Osteocyte (in vitro differentiated cells): ENCODE measurements at regions not wholly inside any gene's neighbourhood (a gene's known extent, or its start where the extent isn't known, plus 50 kb on each side); places are given as distances from the start of the nearest gene placed in this dataset.

ENCODE experiments used
- DNase-seq: peaks from one replicate; pipeline ENCODE4 v3.0.0; 2021; ENCODE audit warnings: mixed read lengths; ENCODE audit not compliant: unreplicated experiment; ENCODE audit errors: extremely low spot score
- H3K27ac Mint-ChIP-seq: one replicate; pipeline ENCODE4 v1.8.0; 2021; ENCODE audit warnings: mild to moderate bottlenecking, mixed read lengths; ENCODE audit not compliant: unreplicated experiment
- H3K27me3 Mint-ChIP-seq: one replicate; pipeline ENCODE4 v1.8.0; 2021; ENCODE audit warnings: mixed read lengths; ENCODE audit not compliant: unreplicated experiment
- H3K36me3 Mint-ChIP-seq: one replicate; pipeline ENCODE4 v1.8.0; 2021; ENCODE audit warnings: mixed read lengths; ENCODE audit not compliant: unreplicated experiment
- H3K4me1 Mint-ChIP-seq: one replicate; pipeline ENCODE4 v1.8.0; 2021; ENCODE audit warnings: mixed read lengths; ENCODE audit not compliant: unreplicated experiment
- H3K4me3 Mint-ChIP-seq: one replicate; pipeline ENCODE4 v1.8.0; 2021; ENCODE audit warnings: mild to moderate bottlenecking, moderate library complexity, mixed read lengths; ENCODE audit not compliant: unreplicated experiment
- H3K9me3 Mint-ChIP-seq: one replicate; pipeline ENCODE4 v1.8.0; 2021; ENCODE audit warnings: mixed read lengths; ENCODE audit not compliant: unreplicated experiment
- TF ChIP-seq, protein P1 (sequence below): fragments of 200-600 bp; sonication (generic); IDR thresholded peaks from 2 replicates; pipeline ENCODE4 v1.5.0; 2021; ENCODE audit warnings: antibody characterized with exemption, mild to moderate bottlenecking, moderate library complexity

GRCh38 chr7:69510114-69510513 is 88.2 kb upstream of the AUTS2 start:
- Mint-ChIP-seq H3K4me1 (no peaks in the 10 kb centered on the region), H3K9me3 (no peaks in the 10 kb centered on the region), H3K4me3 (no peak overlapping the region), H3K27me3 (peaks cover 14% of the 10 kb centered on the region), H3K36me3 (no peaks in the 10 kb centered on the region), H3K27ac (no peak overlapping the region)
- TF ChIP-seq, protein P1, sequence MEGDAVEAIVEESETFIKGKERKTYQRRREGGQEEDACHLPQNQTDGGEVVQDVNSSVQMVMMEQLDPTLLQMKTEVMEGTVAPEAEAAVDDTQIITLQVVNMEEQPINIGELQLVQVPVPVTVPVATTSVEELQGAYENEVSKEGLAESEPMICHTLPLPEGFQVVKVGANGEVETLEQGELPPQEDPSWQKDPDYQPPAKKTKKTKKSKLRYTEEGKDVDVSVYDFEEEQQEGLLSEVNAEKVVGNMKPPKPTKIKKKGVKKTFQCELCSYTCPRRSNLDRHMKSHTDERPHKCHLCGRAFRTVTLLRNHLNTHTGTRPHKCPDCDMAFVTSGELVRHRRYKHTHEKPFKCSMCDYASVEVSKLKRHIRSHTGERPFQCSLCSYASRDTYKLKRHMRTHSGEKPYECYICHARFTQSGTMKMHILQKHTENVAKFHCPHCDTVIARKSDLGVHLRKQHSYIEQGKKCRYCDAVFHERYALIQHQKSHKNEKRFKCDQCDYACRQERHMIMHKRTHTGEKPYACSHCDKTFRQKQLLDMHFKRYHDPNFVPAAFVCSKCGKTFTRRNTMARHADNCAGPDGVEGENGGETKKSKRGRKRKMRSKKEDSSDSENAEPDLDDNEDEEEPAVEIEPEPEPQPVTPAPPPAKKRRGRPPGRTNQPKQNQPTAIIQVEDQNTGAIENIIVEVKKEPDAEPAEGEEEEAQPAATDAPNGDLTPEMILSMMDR = no peak
- DNase-seq = no peak

- no peaks in the 10 kb centered on the region for H3K36me3 Mint-ChIP-seq
- no peak overlapping the region for H3K27ac Mint-ChIP-seq
- H3K9me3 Mint-ChIP-seq = no peaks in the 10 kb centered on the region
- no peak overlapping the region for H3K4me3 Mint-ChIP-seq
- TF ChIP-seq, protein P1 = no peak
- H3K27me3 Mint-ChIP-seq = peaks cover 37% of the 10 kb centered on the region
- DNase-seq = no peak
- H3K4me1 Mint-ChIP-seq = no peaks in the 10 kb centered on the region
Observed at GRCh38 chr7:69515495-69516212, 82.6 kb upstream of the AUTS2 start.

- Mint-ChIP-seq H3K4me3 (no peak overlapping the region), H3K9me3 (no peaks in the 10 kb centered on the region), H3K36me3 (no peaks in the 10 kb centered on the region), H3K27ac (no peak overlapping the region), H3K27me3 (peaks cover 40% of the 10 kb centered on the region), H3K4me1 (no peaks in the 10 kb centered on the region)
- DNase-seq = no peak
- TF ChIP-seq, protein P1 = no peak
Observed at GRCh38 chr7:69516238-69516820, 81.9 kb upstream of the AUTS2 start.

GRCh38 chr7:69517985-69518704 is 80.1 kb upstream of the AUTS2 start:
- DNase-seq = no peak
- no peaks in the 10 kb centered on the region for H3K36me3 Mint-ChIP-seq
- TF ChIP-seq, protein P1 = no peak
- H3K4me1 Mint-ChIP-seq = no peaks in the 10 kb centered on the region
- H3K9me3 Mint-ChIP-seq = no peaks in the 10 kb centered on the region
- H3K4me3 Mint-ChIP-seq = no peak overlapping the region
- H3K27ac Mint-ChIP-seq = no peak overlapping the region
- H3K27me3 Mint-ChIP-seq = peaks cover 45% of the 10 kb centered on the region

- no peaks in the 10 kb centered on the region for H3K36me3 Mint-ChIP-seq
- H3K4me1 Mint-ChIP-seq = no peaks in the 10 kb centered on the region
- no peak overlapping the region for H3K4me3 Mint-ChIP-seq
- H3K9me3 Mint-ChIP-seq = no peaks in the 10 kb centered on the region
- DNase-seq = no peak
- no peak overlapping the region for H3K27ac Mint-ChIP-seq
- peaks cover 45% of the 10 kb centered on the region for H3K27me3 Mint-ChIP-seq
- TF ChIP-seq, protein P1 = no peak
Observed at GRCh38 chr7:69518705-69519077, 79.6 kb upstream of the AUTS2 start.
